Cerebellar nuclear complex (tissue), 1 donor: ENCODE measurements at regions not wholly inside any gene's neighbourhood (a gene's known extent, or its start where the extent isn't known, plus 50 kb on each side); places are given as distances from the start of the nearest gene placed in this dataset.
"Not testable (repeated sequence)": the region's sequence is repeated elsewhere in the genome, so short reads cannot be mapped to it uniquely, and the experiment has no call there.

ENCODE experiments used
- DNase-seq, 2 experiments: peaks; one replicate each; lab custom pipeline; 2025; lab: John Stamatoyannopoulos, UW

DNA sequence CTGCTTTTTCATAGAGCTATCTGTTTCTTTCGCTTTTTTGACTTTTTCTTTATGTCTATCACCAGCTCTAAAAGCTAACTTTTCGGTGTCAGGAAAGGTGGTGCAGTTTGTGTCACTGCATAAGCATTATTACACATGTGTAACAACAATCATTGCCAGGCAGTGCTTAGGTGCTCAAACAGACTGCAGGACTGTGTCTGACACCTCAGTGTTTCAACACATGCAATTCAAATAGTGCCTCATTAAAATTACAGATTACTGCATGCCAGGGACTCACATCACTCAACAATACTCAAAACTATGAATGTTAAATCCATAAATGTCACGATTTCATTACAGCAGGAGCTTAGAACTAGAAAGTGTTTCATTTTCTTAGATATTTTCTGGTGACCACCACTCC lies 265.3 kb upstream of the SMIM30 start:
- no peak for DNase-seq

DNA sequence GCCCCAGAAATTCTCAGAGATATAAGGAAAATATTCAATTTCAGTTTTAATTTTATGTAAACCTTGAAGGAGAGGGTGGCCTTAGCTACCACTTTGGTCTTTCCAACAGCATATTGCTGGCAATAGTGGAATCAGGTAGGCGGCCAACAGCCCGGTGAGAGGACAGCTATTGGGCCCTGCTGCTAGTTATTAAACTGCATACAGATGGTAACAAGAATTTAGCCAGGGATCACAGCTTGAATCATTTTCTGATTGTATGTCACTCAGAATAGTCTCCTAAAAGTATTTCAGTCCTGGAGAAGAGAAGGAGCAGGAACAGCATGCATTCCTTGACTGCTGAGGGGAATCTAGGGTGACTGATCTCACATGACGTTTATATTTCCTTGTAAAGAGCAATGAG lies 261.4 kb upstream of the SMIM30 start:
- DNase-seq = peak; percentile 2 to 6

GRCh38 chr7:113374955-113375354 lies 256.6 kb upstream of the SMIM30 start:
- peak; percentile 1 to 24 for DNase-seq

DNA sequence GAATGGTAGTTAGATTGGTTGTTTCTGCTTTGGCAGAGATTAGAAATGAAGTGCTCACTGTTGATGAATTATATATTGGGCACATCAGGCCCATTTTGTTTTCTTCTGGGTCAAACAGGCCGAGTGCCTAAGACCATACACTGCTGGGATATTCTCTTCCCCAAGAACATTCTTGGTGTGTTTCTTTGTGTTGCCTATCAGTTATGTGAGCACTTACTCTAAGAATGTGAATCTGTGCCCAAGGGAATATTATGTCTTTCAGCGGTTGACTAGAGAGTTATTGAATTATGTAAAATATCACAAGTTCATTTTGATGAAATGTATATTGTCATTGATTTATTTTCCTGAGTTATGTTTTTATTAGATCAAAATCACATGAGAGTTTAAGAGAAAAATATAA lies 255.5 kb upstream of the SMIM30 start:
- no peak for DNase-seq

- no peak for DNase-seq
Observed at GRCh38 chr7:113371416-113372043, 253.2 kb upstream of the SMIM30 start.

GRCh38 chr7:113370910-113371309 lies 252.6 kb upstream of the SMIM30 start:
- no peak for DNase-seq

- no peak for DNase-seq
Observed at GRCh38 chr7:113368256-113368655, 249.9 kb upstream of the SMIM30 start.

- no peak for DNase-seq
Observed at GRCh38 chr7:113367041-113367586, 248.8 kb upstream of the SMIM30 start.

DNA sequence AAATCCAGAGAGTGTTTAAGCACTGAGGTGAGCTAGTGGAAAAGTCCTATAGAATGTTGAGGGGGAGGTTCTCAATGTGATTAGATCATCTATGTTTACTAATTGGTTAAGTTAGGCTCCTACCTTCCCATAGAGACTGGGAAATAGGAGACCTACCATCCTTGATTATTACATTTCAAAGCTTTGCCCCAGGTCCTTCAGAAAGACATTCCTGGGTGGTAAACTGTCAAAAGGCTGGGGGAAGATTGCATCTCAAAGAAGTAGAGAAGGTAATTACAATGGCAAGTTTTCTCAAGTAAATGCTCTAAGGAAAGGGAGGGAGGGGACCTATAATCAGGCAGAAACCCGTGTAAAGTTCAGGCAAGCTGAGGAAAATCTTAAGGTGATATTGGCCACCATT lies 247.8 kb upstream of the SMIM30 start:
- DNase-seq = no peak

- DNase-seq = no peak
Observed at GRCh38 chr7:113349339-113349738, 231.0 kb upstream of the SMIM30 start.

DNA sequence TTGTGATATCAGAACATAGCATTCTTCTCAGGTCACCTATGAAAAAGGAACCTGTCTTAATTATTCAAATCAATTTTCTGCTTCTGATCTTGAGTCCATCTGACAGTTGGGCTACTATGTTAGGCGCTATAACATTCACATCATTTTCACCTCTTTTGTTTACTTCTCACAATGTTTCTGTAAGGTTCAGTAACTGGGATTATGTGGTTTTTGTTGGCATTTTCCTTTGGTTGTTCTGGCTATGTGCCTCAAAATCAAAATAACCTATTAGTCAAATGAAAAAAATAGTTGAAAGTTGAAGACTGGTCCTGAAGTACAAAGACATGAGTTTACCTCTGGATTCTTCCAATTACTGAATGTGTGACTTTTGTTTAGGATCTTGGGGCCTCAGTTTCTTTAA lies 221.3 kb upstream of the SMIM30 start:
- DNase-seq = no peak

GRCh38 chr7:113338071-113338696 lies 219.8 kb upstream of the SMIM30 start:
- no peak for DNase-seq

- not testable (repeated sequence) for DNase-seq
Observed at GRCh38 chr7:113336838-113337237, 218.5 kb upstream of the SMIM30 start.

- DNase-seq = no peak
Observed at GRCh38 chr7:113331155-113331898, 213.0 kb upstream of the SMIM30 start.

- no peak for DNase-seq
Observed at GRCh38 chr7:113321201-113321600, 202.8 kb upstream of the SMIM30 start.

DNA sequence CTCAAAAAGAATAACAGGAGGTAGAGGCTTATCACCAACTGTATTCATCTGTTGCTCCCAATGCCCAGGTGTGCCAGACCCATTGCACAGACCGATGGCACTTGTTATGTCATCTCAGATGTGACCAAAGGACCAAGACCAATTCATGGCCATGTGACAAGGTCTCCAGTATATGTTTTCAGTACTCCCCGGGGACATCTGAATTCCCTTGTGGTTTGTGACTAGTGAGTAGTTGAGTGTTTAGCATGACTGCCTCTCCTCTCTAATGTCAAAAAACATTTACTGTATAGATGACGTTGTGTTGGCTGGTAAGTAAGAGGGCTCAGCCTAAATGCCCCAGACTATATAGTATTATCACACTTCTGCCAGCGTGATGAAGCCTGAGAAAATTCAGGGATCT lies 202.1 kb upstream of the SMIM30 start:
- DNase-seq = no peak

DNA sequence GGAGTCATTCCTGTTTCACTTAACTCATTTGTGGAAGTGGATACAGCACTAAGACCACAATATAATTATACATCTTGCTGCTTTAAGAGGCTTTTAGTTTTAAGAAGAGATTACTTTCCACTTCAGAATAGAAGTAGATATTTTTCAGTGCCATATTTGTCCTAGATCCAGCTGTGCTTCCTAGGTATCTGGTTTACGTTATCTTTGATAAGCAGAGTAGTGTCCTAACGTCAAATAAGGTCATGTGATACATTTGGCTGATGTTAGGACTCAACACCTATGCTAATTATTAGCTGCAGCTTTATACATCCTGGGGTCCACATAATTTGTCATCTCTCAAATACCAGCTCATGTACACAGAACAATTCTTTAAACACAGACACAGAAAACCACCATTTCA lies 196.2 kb upstream of the SMIM30 start:
- no peak for DNase-seq

- DNase-seq = no peak
Observed at GRCh38 chr7:113308399-113308798, 190.0 kb upstream of the SMIM30 start.

- DNase-seq = no peak
Observed at GRCh38 chr7:113307147-113307546, 188.8 kb upstream of the SMIM30 start.

GRCh38 chr7:113306302-113306701 lies 187.9 kb upstream of the SMIM30 start:
- DNase-seq = no peak

DNA sequence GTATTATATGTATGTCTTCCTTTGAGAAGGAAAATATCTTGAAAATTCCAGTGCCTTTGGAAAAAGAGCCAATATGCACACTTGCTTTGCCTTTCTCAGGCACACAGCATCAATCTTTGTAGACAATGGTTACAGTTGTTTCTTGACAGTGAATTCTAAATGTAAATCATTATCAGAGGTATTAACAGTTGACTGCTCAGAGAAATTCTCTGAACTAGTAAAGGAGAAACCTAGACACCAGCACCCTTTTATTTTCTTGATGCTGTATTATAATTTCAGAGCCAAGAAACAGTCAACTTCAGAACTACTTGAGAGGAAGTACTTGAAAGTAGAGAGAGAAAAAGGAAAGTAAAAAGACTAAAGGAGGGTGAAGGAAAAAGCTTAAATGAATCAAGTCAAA lies 185.8 kb upstream of the SMIM30 start:
- no peak for DNase-seq

- DNase-seq = not testable (repeated sequence)
Observed at GRCh38 chr7:113303388-113303787, 185.0 kb upstream of the SMIM30 start.

DNA sequence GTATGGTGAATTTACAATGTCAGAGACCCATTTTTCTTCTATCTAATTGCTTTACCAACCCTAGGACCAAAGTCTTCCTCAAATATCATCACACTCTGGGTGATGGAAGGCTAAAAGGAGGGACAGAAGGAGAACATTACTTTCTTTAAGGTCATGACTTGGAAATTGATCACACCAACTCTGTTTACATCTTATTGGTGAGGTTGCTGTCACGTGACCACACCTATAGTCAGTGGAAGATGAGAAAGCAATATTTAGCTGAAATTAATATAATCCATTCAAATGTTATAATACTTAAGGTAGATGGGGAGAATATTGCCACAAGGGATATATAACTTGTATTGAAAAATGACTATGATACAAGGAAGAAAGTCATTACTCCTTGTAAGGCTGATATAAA lies 183.6 kb upstream of the SMIM30 start:
- DNase-seq = no peak
